ENCODE measurements at regions not wholly inside any gene's neighbourhood (a gene's known extent, or its start where the extent isn't known, plus 50 kb on each side); places are given as distances from the start of the nearest gene placed in this dataset.

GRCh38 chr9:129354498-129354897 lies 176.4 kb upstream of the IER5L start:
- Histone ChIP-seq H3K4me2 (ENCODE audit: insufficient read depth, low read length) (no peak overlapping the region), H3K27me3 (ENCODE audit: control insufficient read depth in 2 of 2, insufficient read depth in 2 of 2, low read length in 2 of 2) (no peaks in the 10 kb centered on the region), H2AFZ (ENCODE audit: low read depth, low read length) (no peak overlapping the region), H3K36me3 (ENCODE audit: control insufficient read depth in 2 of 2, extremely low read depth in 1 of 2, insufficient read depth in 2 of 2, low read length in 2 of 2) (no peaks in the 10 kb centered on the region), H3K79me2 (ENCODE audit: control insufficient read depth, insufficient read depth, low read length) (no peaks in the 10 kb centered on the region), H3K4me1 (ENCODE audit: control insufficient read depth, extremely low read depth, insufficient read depth, low read length) (no peaks in the 10 kb centered on the region), H3K9me3 (replicated peaks; ENCODE audit: control insufficient read depth, insufficient read depth, low read length) (no peaks in the 10 kb centered on the region), H4K20me1 (replicated peaks; ENCODE audit: control insufficient read depth, extremely low read depth, insufficient read depth, low read length) (no peaks in the 10 kb centered on the region), H3K9ac (replicated peaks; ENCODE audit: extremely low read depth, insufficient read depth, low read length) (no peak overlapping the region), H3K9me1 (replicated peaks; ENCODE audit: control insufficient read depth, extremely low read depth, insufficient read depth, low read length) (no peaks in the 10 kb centered on the region), H3K27ac (ENCODE audit: insufficient read depth, low read depth, low read length) (no peak overlapping the region), H3K4me3 (replicated peaks in 1 of 3; ENCODE audit: insufficient read depth in 1 of 3, low read depth in 1 of 3, low read length in 3 of 3) (no peak overlapping the region)
- ChIA-PET POLR2A (no interaction called here), CTCF (no interaction called here)
- DNase-seq (ENCODE audit: low read depth, low spot score) (no peak), FAIRE-seq (no peak)
- no peak for TF ChIP-seq POLR2AphosphoS5 (IDR thresholded peaks at IDR 0.05; ENCODE audit: insufficient read depth, low read depth, low read length)
- TF ChIP-seq JUN (IDR thresholded peaks at IDR 0.05; ENCODE audit: borderline replicate concordance, insufficient read depth, insufficient read length, low read depth), result no peak
- TF ChIP-seq GATA2 (IDR thresholded peaks at IDR 0.05; ENCODE audit: insufficient read depth, insufficient read length, low read depth, low read length), result no peak
- no peak for TF ChIP-seq MYC (IDR thresholded peaks at IDR 0.05; ENCODE audit: low read depth, low read length)
- no peak for TF ChIP-seq EZH2 (IDR thresholded peaks at IDR 0.05; ENCODE audit: borderline replicate concordance, low read depth, low read length, severe bottlenecking)
- TF ChIP-seq MAX (IDR thresholded peaks at IDR 0.05; ENCODE audit: insufficient read depth, insufficient read length), result no peak
- TF ChIP-seq FOS (IDR thresholded peaks at IDR 0.05; ENCODE audit: borderline replicate concordance, insufficient read depth, low read length), result no peak
- TF ChIP-seq CTCF (IDR thresholded peaks at IDR 0.05; ENCODE audit: extremely low read depth in 1 of 2, insufficient read depth in 1 of 2, low read depth in 1 of 2, low read length in 2 of 2), result no peak
- no peak for TF ChIP-seq POLR2A (IDR thresholded peaks at IDR 0.05; ENCODE audit: low read depth, low read length)
- no TSS peak for BruUV-seq (replicated peaks)
- dilution Hi-C loops (cut with MboI; ENCODE audit: extremely low pct_ligation_motif_present, low sequenced_read_pairs) (no loop called here), intact Hi-C loops (cut with micrococcal nuclease) (no loop called here)

All from endothelial cell of umbilical vein (primary cell).